NCI-H524 treated with DMSO at 0.1 percent for 48 hours (cell line): ENCODE measurements at regions not wholly inside any gene's neighbourhood (a gene's known extent, or its start where the extent isn't known, plus 50 kb on each side); places are given as distances from the start of the nearest gene placed in this dataset.
A peak's percentile ranks its signal among the peaks of the same experiment; 100 is the strongest.

ENCODE experiments used
- DNase-seq: peaks from one replicate; lab custom pipeline; 2025; lab: John Stamatoyannopoulos, UW

GRCh38 chr2:41598161-41598894, 449.5 kb upstream of the PKDCC start:
- no peak for DNase-seq

- DNase-seq = no peak
These were observed 447.4 kb upstream of the PKDCC start for GRCh38 chr2:41600460-41600859.

DNA sequence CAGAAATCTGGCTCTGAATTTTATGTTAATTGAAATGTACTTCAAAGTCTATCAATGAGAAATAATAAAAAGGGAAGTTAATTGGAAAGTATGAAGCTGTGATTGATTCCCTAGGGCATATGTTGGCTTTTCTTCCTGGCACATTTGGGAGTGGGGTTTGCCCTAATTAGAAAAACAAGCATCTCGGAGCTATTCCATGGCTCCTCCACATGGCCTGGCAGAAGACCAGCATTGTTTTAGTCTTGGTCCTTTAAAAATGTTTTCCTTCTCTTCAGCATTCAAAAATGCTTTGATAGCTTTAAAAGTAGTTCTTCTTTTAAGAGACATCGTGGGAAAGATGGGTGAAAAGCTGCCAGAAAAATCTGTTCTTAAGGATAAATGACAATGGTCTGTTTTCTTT, 445.5 kb upstream of the PKDCC start:
- no peak for DNase-seq

- DNase-seq = no peak
These were observed 442.5 kb upstream of the PKDCC start for GRCh38 chr2:41605311-41605710.

GRCh38 chr2:41605914-41606313, 441.9 kb upstream of the PKDCC start:
- DNase-seq = no peak

GRCh38 chr2:41610501-41611190, 437.2 kb upstream of the PKDCC start:
- no peak for DNase-seq

DNA sequence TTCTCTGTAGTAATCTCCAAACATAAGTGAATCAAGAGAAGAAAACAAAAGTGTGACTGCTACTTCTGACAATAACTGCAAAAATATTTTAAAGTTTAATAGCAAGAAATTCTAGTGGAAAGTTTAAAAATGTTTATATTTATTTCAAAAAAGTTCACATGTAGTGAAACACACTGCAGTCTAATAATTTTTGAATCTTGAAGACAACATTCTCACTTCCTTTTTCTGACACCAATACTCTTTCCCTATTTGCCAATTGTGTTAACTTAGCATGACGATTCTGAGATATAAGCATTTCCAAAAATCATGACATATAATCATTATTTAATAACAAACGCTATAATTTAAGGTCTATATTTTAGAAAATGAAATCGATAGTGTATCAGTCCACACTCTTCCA, 429.1 kb upstream of the PKDCC start:
- DNase-seq = no peak

DNA sequence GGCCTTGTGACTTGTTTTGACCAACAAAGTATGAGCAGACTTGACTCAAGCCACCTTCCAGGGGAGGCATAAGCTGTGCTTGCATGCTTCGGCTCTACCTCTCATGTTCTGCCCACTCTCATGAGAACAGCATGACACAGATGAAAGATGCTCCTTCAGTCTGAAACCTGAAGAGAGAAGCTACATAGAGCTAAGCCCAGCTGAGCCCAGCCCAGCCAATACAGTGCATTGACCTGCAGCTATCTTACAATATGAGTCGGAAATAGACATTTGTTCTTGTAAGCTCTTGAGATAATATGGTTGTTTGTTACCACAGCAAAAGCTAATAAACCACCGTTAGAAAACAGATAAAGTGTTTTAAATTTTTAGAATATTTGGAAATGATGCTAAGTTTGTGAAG, 426.7 kb upstream of the PKDCC start:
- no peak for DNase-seq

GRCh38 chr2:41621563-41621962, 426.3 kb upstream of the PKDCC start:
- DNase-seq = no peak

DNA sequence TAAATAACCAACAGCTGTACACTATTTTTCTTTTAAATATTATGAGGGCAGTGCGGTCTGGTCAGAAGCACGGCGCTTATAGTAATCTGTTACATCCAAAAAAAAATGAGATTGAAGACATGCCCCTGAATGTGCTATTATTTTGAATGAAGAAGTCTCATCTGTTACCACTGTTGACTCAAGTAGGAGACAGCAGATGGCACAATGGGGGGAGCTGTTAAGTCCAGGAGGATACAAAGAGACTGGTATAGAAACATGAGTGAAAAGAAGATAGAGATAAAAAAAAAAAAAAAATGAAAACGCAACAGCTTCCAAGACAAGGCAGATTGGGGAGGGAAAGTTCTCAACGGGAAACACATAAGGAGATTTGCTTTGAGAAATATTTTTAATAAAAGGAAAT, 425.5 kb upstream of the PKDCC start:
- DNase-seq = peak; percentile 87

DNA sequence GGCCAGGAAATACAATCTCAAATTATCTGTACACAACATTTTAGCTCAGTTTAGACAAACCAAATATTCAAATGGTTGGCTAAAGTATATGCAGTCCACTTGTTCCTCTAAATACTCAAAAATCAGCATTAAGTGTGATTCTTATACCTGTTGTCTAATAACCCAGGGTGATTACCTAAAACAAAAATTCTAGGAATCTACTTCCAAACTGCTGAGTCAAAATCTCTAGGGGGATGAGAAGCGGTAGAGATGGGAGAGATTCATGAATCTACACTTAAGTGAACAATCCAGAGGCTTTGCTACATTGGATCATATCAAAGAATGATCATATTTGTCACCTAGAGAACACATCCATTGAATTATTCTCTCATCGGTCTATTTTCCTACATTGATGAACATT, 420.9 kb upstream of the PKDCC start:
- DNase-seq = no peak

- no peak for DNase-seq
These were observed 413.1 kb upstream of the PKDCC start for GRCh38 chr2:41634686-41635085.

DNA sequence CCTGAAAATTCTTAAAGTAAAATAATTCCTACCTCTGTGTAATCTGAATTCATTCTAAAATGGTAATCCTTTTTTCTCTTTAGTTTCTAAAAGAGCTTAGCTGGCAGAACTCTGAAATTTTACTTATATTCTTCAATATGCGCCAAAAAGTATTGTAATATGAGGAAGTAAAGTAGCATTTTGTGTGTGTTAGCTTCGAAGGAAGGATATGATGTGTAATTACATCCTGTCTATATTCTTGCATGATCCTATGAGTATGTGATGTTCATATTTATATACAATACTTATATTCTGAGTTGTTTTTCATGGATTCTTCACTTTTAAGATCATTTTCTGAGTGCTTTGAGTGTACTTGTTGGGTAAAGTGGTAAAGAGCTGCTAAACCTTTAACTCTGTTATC, 402.9 kb upstream of the PKDCC start:
- DNase-seq = no peak

DNA sequence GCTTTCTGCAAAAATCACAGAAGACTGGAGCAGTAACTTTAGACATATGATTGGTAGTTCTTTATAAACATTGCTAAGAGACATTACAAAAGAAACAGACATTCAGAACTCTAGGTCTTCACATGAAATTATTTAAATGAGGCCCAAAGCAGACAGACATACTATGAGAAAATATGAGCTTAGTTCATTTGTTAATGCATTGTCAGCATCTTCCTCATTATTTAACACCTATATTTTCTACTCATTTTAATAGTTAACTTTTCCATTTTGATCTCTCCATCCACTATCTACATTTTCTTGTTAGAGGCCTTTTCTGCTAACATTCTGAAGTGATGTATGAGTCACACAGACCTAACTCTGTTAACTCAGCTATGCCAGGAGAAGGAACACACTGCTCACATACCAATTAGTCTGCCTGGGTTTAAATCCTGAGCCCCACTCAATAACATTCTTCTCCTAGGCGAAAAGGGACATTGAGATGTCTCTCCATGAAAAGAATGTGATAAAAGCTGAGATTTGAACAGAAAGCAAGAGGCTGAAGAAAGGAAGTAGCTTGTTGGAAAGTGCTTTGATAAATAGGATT, 400.3 kb upstream of the PKDCC start:
- no peak for DNase-seq

DNA sequence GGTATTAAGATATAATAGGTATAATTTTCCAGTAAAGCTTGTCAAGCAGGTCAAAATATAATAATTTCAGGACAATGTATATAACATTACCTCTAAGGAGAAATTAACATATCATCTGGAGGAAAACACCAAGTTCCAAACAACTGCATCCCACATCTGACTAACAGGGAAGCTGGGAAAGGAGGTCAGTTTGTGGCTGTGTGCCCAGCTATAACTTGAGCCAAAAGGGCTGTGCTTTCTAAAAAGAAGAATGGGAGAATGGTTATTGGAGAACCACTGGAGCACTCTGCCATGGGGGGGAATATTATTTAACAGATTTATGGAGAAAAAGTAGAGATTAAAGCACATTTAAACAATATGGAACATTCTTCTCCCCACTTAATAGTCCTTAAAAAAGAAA, 390.6 kb upstream of the PKDCC start:
- DNase-seq = no peak

DNA sequence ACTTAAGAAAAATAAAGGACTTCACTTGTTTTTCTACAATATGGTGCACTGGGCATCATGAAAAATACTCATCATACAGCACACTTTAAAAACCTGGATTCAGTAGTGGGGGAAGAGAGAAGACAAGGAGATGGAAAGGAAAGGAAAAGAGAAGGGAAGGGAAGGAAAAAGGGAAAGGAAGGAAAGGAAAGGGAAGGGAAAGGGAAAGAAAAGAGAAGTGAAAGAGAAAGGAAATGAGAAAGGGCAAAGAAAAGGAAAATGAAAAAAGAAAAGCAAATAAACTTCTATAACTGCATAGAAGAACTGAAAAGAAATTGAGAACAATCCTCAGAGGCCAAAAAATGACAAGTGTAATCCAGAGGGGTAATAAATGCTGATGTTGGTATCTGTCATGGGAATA, 388.1 kb upstream of the PKDCC start:
- DNase-seq = no peak

- DNase-seq = no peak
These were observed 385.4 kb upstream of the PKDCC start for GRCh38 chr2:41662461-41662860.

- no peak for DNase-seq
These were observed 384.8 kb upstream of the PKDCC start for GRCh38 chr2:41663056-41663455.

DNA sequence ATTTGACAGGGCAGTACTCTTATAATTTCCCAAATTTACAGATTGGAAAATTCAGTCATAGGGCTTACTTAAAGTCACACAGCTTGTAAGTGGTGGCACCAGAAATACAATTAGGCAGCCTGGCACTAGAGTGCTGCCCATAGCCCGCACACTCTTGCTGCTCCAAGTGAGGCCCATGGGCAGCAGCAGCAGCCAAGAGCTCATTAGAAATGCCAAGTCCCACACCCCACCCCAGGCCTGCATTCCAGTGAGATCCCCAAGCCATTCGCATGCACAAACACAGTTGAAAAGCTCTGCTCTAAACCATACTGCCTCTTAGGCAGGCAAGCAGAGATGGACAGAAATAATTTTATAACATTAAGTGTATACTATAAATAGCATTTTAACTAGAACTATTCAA, 379.3 kb upstream of the PKDCC start:
- DNase-seq = no peak

- no peak for DNase-seq
These were observed 369.2 kb upstream of the PKDCC start for GRCh38 chr2:41678639-41679038.

- no peak for DNase-seq
These were observed 361.7 kb upstream of the PKDCC start for GRCh38 chr2:41686156-41686555.

GRCh38 chr2:41691561-41691960, 356.3 kb upstream of the PKDCC start:
- no peak for DNase-seq

- no peak for DNase-seq
These were observed 353.2 kb upstream of the PKDCC start for GRCh38 chr2:41694536-41695049.
